Fibroblast of mammary gland (primary cell): ENCODE measurements at regions not wholly inside any gene's neighbourhood (a gene's known extent, or its start where the extent isn't known, plus 50 kb on each side); places are given as distances from the start of the nearest gene placed in this dataset.
"Not testable (repeated sequence)": the region's sequence is repeated elsewhere in the genome, so short reads cannot be mapped to it uniquely, and the experiment has no call there.

Source experiments
- DNase-seq: peaks from one replicate; pipeline ENCODE4 v3.0.0-alpha.2; 2010; ENCODE audit warnings: low read depth
- H3K4me3 ChIP-seq: 2 replicates; pipeline ENCODE4 v1.5.1; 2011; ENCODE audit warnings: low read depth, mild to moderate bottlenecking, low read length, moderate library complexity; ENCODE audit not compliant: control insufficient read depth
- TF ChIP-seq, protein P1 (sequence below): conservative IDR thresholded peaks from 2 replicates; pipeline ENCODE4 v1.5.1; 2011; ENCODE audit warnings: low read depth, low read length, inconsistent platforms; ENCODE audit not compliant: control insufficient read depth, insufficient read depth

GRCh38 chr12:84415946-84416345 lies 496.7 kb downstream of the SLC6A15 start:
- TF ChIP-seq, protein P1, sequence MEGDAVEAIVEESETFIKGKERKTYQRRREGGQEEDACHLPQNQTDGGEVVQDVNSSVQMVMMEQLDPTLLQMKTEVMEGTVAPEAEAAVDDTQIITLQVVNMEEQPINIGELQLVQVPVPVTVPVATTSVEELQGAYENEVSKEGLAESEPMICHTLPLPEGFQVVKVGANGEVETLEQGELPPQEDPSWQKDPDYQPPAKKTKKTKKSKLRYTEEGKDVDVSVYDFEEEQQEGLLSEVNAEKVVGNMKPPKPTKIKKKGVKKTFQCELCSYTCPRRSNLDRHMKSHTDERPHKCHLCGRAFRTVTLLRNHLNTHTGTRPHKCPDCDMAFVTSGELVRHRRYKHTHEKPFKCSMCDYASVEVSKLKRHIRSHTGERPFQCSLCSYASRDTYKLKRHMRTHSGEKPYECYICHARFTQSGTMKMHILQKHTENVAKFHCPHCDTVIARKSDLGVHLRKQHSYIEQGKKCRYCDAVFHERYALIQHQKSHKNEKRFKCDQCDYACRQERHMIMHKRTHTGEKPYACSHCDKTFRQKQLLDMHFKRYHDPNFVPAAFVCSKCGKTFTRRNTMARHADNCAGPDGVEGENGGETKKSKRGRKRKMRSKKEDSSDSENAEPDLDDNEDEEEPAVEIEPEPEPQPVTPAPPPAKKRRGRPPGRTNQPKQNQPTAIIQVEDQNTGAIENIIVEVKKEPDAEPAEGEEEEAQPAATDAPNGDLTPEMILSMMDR = no peak
- no peak overlapping the region for H3K4me3 ChIP-seq
- no peak for DNase-seq

DNA sequence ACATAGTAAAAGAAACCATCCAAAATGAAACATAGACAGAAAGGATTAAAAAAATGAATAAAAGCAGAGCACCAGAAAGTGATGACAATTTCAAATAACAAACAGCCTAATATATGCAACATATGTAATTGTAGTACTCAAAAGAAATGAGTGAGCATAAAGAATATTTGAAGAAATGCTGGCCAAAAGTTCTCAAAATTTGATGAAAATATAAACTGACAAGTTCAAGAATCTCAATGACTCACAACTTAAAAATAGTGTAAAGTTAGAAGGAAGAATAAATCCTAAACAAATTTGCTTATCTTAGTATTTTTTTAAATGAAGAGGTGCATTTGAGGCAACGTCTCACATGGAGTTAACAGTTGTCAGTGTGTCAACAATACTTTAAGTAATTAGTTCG lies 498.9 kb downstream of the SLC6A15 start:
- H3K4me3 ChIP-seq = no peak overlapping the region
- no peak for DNase-seq
- TF ChIP-seq, protein P1 = no peak

DNA sequence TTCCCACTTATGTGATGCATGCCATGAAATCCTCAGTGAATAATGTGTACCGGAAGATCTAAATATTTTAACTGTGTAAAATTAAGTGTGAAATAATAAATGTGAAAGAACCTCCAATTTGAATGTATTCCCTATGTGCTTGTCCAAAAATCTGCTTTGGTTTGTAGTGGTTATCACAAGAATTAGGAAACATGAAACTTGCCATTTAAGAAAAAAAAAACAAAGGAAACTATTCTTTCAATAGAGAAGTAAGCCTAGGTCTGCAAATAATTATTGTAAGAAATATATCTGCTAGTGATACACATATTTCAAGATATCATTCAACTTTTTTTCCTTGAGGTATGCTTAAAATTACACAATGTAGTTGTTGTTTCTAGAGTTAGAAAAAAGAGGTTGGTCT lies 500.4 kb downstream of the SLC6A15 start:
- TF ChIP-seq, protein P1 = no peak
- no peak overlapping the region for H3K4me3 ChIP-seq
- DNase-seq = no peak

DNA sequence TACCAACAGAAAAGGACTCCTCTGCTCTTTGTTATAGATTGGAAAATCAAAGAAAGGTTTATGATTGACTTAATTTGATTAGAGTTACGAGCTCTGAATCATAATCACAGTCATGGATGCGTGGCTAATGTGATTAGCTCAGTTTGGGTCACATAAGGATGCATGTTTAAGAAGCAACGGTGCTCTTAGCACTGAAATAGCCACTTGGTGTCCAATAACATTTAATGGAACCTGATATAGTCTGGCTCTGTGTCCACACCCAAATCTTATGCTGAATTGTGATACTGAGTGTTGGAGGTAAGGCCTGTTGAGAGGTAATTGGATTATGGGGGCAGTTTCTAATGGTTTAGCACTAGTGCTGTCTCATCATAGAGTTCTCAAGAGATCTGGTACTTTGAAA lies 501.6 kb downstream of the SLC6A15 start:
- DNase-seq = no peak
- TF ChIP-seq, protein P1 = no peak
- no peak overlapping the region for H3K4me3 ChIP-seq

DNA sequence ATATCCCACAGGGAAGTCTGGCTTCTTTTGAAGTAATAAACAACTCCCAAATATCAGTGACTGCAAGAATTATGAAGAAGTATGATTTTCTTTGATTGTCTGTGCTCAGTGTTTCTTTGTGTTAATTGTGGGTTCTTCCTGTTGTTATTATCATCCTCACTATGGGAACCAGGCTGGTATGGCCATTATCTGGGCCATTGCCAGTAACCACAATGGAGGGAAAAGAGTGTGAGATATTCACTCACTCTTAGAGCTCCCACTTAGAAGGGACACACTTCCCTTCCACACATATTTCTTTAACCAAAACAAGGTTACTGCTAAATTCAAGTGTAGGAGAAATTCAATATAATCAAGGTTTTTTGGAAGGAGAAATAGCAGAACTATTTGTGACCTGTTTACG lies 503.7 kb downstream of the SLC6A15 start:
- no peak overlapping the region for H3K4me3 ChIP-seq
- TF ChIP-seq, protein P1 = no peak
- DNase-seq = no peak

GRCh38 chr12:84406720-84407119 lies 505.9 kb downstream of the SLC6A15 start:
- DNase-seq, H3K4me3 ChIP-seq: not testable (repeated sequence)

GRCh38 chr12:84397846-84398245 lies 514.8 kb downstream of the SLC6A15 start:
- TF ChIP-seq, protein P1 = no peak
- DNase-seq = no peak
- H3K4me3 ChIP-seq = no peak overlapping the region
